IMR-90 (cell line): ENCODE measurements at regions not wholly inside any gene's neighbourhood (a gene's known extent, or its start where the extent isn't known, plus 50 kb on each side); places are given as distances from the start of the nearest gene placed in this dataset.

Experiments
- ATAC-seq: fragments of 200-7000 bp; cut with Tn5 transposase; 2 replicates; pipeline ENCODE4 v1.9.1; 2020; ENCODE audit warnings: low read depth, mild to moderate bottlenecking, moderate library complexity
- BruUV-seq: library from RNA; stranded (reverse); fragments of 400-500 nt; replicated peaks from 2 replicates; lab custom pipeline; 2021; lab: Mats Ljungman, UMichigan
- CTCF ChIA-PET: fragments of 300-600 bp; formaldehyde crosslinking; extraction: SDS; loops from one replicate; lab custom pipeline; 2021; ENCODE audit warnings: antibody characterized with exemption; lab: Yijun Ruan, JAX
- POLR2A ChIA-PET: fragments of 300-600 bp; sonication (Branson Sonifier 250); formaldehyde crosslinking; loops from one replicate; lab custom pipeline; 2022; ENCODE audit warnings: antibody characterized with exemption; ENCODE audit not compliant: unreplicated experiment; lab: Charles Lee
- DNase-seq: peaks from one replicate; pipeline ENCODE4 v3.0.0; 2013
- H2AFZ ChIP-seq: replicated peaks from 2 replicates; pipeline ENCODE3; 2013; ENCODE audit warnings: low read length, mild to moderate bottlenecking; ENCODE audit not compliant: poor library complexity
- H2AK5ac ChIP-seq: 2 replicates; pipeline ENCODE4 v1.6.1; 2013; ENCODE audit warnings: low read depth, low read length, inconsistent platforms
- H2AK9ac ChIP-seq: replicated peaks from 2 replicates; pipeline ENCODE3; 2013; ENCODE audit warnings: mild to moderate bottlenecking, low read depth, low read length, moderate library complexity; ENCODE audit not compliant: poor library complexity
- H2BK120ac ChIP-seq: 2 replicates; pipeline ENCODE4 v1.6.1; 2013; ENCODE audit warnings: low read depth, low read length, inconsistent platforms
- H2BK15ac ChIP-seq: 3 replicates; pipeline ENCODE4 v1.6.1; 2013; ENCODE audit warnings: low read depth, low read length, inconsistent platforms
- H2BK20ac ChIP-seq: 2 replicates; pipeline ENCODE4 v1.6.1; 2013; ENCODE audit warnings: low read depth, mild to moderate bottlenecking, inconsistent platforms, low read length, moderate library complexity
- H2BK5ac ChIP-seq: 2 replicates; pipeline ENCODE4 v1.6.1; 2013; ENCODE audit warnings: mild to moderate bottlenecking, low read depth, low read length, inconsistent platforms; ENCODE audit not compliant: poor library complexity, severe bottlenecking
- H3K14ac ChIP-seq: replicated peaks from 2 replicates; pipeline ENCODE4 v1.6.1; 2013; ENCODE audit warnings: low read depth, low read length, inconsistent platforms
- H3K18ac ChIP-seq: 2 replicates; pipeline ENCODE4 v1.6.1; 2013; ENCODE audit warnings: low read depth, low read length, control low read depth
- H3K23ac ChIP-seq: 2 replicates; pipeline ENCODE4 v1.6.1; 2013; ENCODE audit warnings: low read depth, low read length, inconsistent platforms
- H3K27ac ChIP-seq: 2 replicates; pipeline ENCODE4 v1.5.1; 2013; ENCODE audit warnings: mild to moderate bottlenecking, control low read depth, low read length; ENCODE audit not compliant: insufficient read depth
- H3K27me3 ChIP-seq: 2 replicates; pipeline ENCODE4 v1.6.1; 2013; ENCODE audit warnings: low read length; ENCODE audit not compliant: control insufficient read depth, insufficient read depth
- H3K36me3 ChIP-seq: 2 replicates; pipeline ENCODE4 v1.6.1; 2013; ENCODE audit warnings: low read length, mixed read lengths; ENCODE audit not compliant: control insufficient read depth, insufficient read depth
- H3K4ac ChIP-seq: 2 replicates; pipeline ENCODE4 v1.6.1; 2013; ENCODE audit warnings: low read depth, low read length, inconsistent platforms
- H3K4me1 ChIP-seq: 2 replicates; pipeline ENCODE4 v1.6.1; 2013; ENCODE audit warnings: low read length, mixed read lengths; ENCODE audit not compliant: control insufficient read depth, insufficient read depth
- H3K4me2 ChIP-seq: 2 replicates; pipeline ENCODE4 v1.6.1; 2013; ENCODE audit warnings: low read depth, mild to moderate bottlenecking, control low read depth, low read length, moderate library complexity
- H3K4me3 ChIP-seq: 2 replicates; pipeline ENCODE4 v1.5.1; 2013; ENCODE audit warnings: low read depth, mild to moderate bottlenecking, control low read depth, low read length, moderate library complexity; ENCODE audit not compliant: insufficient read depth
- H3K56ac ChIP-seq: 2 replicates; pipeline ENCODE4 v1.6.1; 2013; ENCODE audit warnings: low read length, inconsistent platforms; ENCODE audit not compliant: insufficient read depth; ENCODE audit errors: extremely low read depth
- H3K79me1 ChIP-seq, 2 experiments: 2 replicates each; pipeline ENCODE4 v1.6.1; 2013; ENCODE audit warnings: low read length in 2 of 2, inconsistent platforms in 1 of 2, low read depth in 1 of 2
- H3K9ac ChIP-seq: 2 replicates; pipeline ENCODE4 v1.6.1; 2013; ENCODE audit warnings: low read depth, low read length, control low read depth
- H3K9me1 ChIP-seq: 2 replicates; pipeline ENCODE4 v1.6.1; 2013; ENCODE audit warnings: low read length, inconsistent platforms; ENCODE audit not compliant: insufficient read depth
- H3K9me3 ChIP-seq: 2 replicates; pipeline ENCODE4 v1.6.1; 2013; ENCODE audit warnings: low read length; ENCODE audit not compliant: control insufficient read depth, insufficient read depth
- H4K20me1 ChIP-seq: 2 replicates; pipeline ENCODE4 v1.6.1; 2013; ENCODE audit warnings: low read length, inconsistent platforms; ENCODE audit not compliant: insufficient read depth
- H4K5ac ChIP-seq: 2 replicates; pipeline ENCODE4 v1.6.1; 2013; ENCODE audit warnings: mild to moderate bottlenecking, low read depth, low read length, control low read depth
- H4K8ac ChIP-seq, 2 experiments: 2 replicates each; pipeline ENCODE4 v1.6.1; 2013; ENCODE audit warnings: low read depth in 2 of 2, low read length in 2 of 2, control low read depth in 1 of 2, inconsistent platforms in 1 of 2
- H4K91ac ChIP-seq: 2 replicates; pipeline ENCODE4 v1.6.1; 2013; ENCODE audit warnings: low read depth, low read length, inconsistent platforms; ENCODE audit not compliant: insufficient read depth
- BHLHE40 ChIP-seq: fragments of 150-350 bp; IDR thresholded peaks from 2 replicates; pipeline ENCODE4 v1.6.1; 2016; ENCODE audit warnings: mild to moderate bottlenecking, low read depth, low read length
- CEBPB ChIP-seq: IDR thresholded peaks from 2 replicates; pipeline ENCODE4 v1.6.1; 2012; ENCODE audit warnings: low read depth, low read length, improper control_type of control experiment
- CHD1 ChIP-seq: IDR thresholded peaks from 2 replicates; pipeline ENCODE4 v1.6.1; 2012; ENCODE audit warnings: low read depth, low read length, improper control_type of control experiment
- CTCF ChIP-seq: conservative IDR thresholded peaks from 2 replicates; pipeline ENCODE4 v1.5.1; 2012; ENCODE audit warnings: mild to moderate bottlenecking, low read depth, low read length, improper control_type of control experiment
- ELK1 ChIP-seq: fragments of 150-350 bp; IDR thresholded peaks from 2 replicates; pipeline ENCODE4 v1.6.1; 2016; ENCODE audit warnings: low read depth, mild to moderate bottlenecking, low read length, moderate library complexity, borderline replicate concordance
- FOS ChIP-seq: fragments of 150-350 bp; IDR thresholded peaks from 2 replicates; pipeline ENCODE4 v1.6.1; 2016; ENCODE audit warnings: low read depth, low read length
- MAFK ChIP-seq: IDR thresholded peaks from 2 replicates; pipeline ENCODE4 v1.6.1; 2012; ENCODE audit warnings: low read depth, low read length, improper control_type of control experiment
- MAZ ChIP-seq: IDR thresholded peaks from 2 replicates; pipeline ENCODE4 v1.6.1; 2012; ENCODE audit warnings: low read depth, mild to moderate bottlenecking, low read length, improper control_type of control experiment, moderate library complexity, borderline replicate concordance
- MXI1 ChIP-seq: IDR thresholded peaks from 2 replicates; pipeline ENCODE4 v1.6.1; 2012; ENCODE audit warnings: low read depth, mild to moderate bottlenecking, low read length, moderate library complexity, borderline replicate concordance
- NFE2L2 ChIP-seq: fragments of 150-350 bp; IDR thresholded peaks from 2 replicates; pipeline ENCODE4 v1.6.1; 2016; ENCODE audit warnings: low read depth, mild to moderate bottlenecking, low read length
- POLR2A ChIP-seq: IDR thresholded peaks from 2 replicates; pipeline ENCODE4 v1.6.1; 2012; ENCODE audit warnings: mild to moderate bottlenecking, low read depth, low read length
- RAD21 ChIP-seq: IDR thresholded peaks from 2 replicates; pipeline ENCODE4 v1.6.1; 2012; ENCODE audit warnings: low read length, improper control_type of control experiment
- RCOR1 ChIP-seq: IDR thresholded peaks from 2 replicates; pipeline ENCODE4 v1.6.1; 2012; ENCODE audit warnings: mild to moderate bottlenecking, low read length, improper control_type of control experiment; ENCODE audit not compliant: insufficient replicate concordance
- RFX5 ChIP-seq: IDR thresholded peaks from 2 replicates; pipeline ENCODE4 v1.8.0; 2012; ENCODE audit warnings: low read depth, mild to moderate bottlenecking, low read length, moderate library complexity
- SMC3 ChIP-seq: fragments of 150-350 bp; IDR thresholded peaks from 2 replicates; pipeline ENCODE4 v1.6.1; 2016; ENCODE audit warnings: low read depth, mild to moderate bottlenecking, antibody characterized with exemption, low read length, moderate library complexity
- USF2 ChIP-seq: fragments of 150-350 bp; IDR thresholded peaks from 2 replicates; pipeline ENCODE4 v1.6.1; 2017; ENCODE audit warnings: mild to moderate bottlenecking, antibody characterized with exemption, low read length, low read depth
- WGBS, 2 experiments: methylation state at CpG; one replicate each; pipeline versions ENCODE4 v1.1.5 to v1.1.7; 2013; ENCODE audit warnings: missing lambda C conversion rate in 2 of 2; ENCODE audit not compliant: insufficient read length in 1 of 2; ENCODE audit errors: extremely low coverage in 2 of 2; 5-methylcytosine and 5-hydroxymethylcytosine counted together
- dilution Hi-C: fragments of 300-500 bp; cut with HindIII; formaldehyde crosslinking; loops from one replicate; pipeline ENCODE4 v1.14.3; 2018; ENCODE audit warnings: low sequenced_read_pairs; ENCODE audit not compliant: unreplicated experiment
- in situ Hi-C: fragments of 300-500 bp; cut with MboI; formaldehyde crosslinking; loops from 3 replicates; pipeline ENCODE4 v1.14.3; 2019; ENCODE audit warnings: low sequenced_read_pairs, inconsistent platforms, mixed read lengths
- intact Hi-C: fragments of 100-400 bp; cut with micrococcal nuclease; formaldehyde crosslinking; loops from 2 replicates; pipeline ENCODE4 v1.10.0; 2022

- Histone ChIP-seq H2BK120ac (no peak overlapping the region), H4K91ac (no peak overlapping the region), H2BK20ac (no peak overlapping the region), H3K4me1 (no peaks in the 10 kb centered on the region), H3K9ac (no peak overlapping the region), H4K5ac (no peak overlapping the region), H2BK5ac (no peak overlapping the region), H3K79me1 (no peaks in the 10 kb centered on the region), H3K14ac (no peak overlapping the region), H2AK5ac (no peak overlapping the region), H3K9me1 (no peaks in the 10 kb centered on the region), H2AFZ (no peak overlapping the region), H4K20me1 (no peaks in the 10 kb centered on the region), H3K9me3 (no peaks in the 10 kb centered on the region), H3K27me3 (no peaks in the 10 kb centered on the region; the same call in 1 of the 2 replicates), H3K23ac (no peak overlapping the region), H2AK9ac (no peak overlapping the region), H2BK15ac (no peak overlapping the region), H3K4ac (no peak overlapping the region), H4K8ac (no peak overlapping the region), H3K56ac (no peak overlapping the region), H3K27ac (no peak overlapping the region), H3K18ac (no peak overlapping the region), H3K36me3 (no peaks in the 10 kb centered on the region), H3K4me3 (no peak overlapping the region), H3K4me2 (no peak overlapping the region)
- CTCF ChIA-PET, result no interaction called here
- no TSS peak for BruUV-seq
- dilution Hi-C loops (no loop called here), intact Hi-C loops (no loop called here), in situ Hi-C loops (no loop called here)
- POLR2A ChIA-PET, result no interaction called here
- ATAC-seq, result no peak
- DNase-seq, result no peak
- 40% methylated on average over 1 of the region's 2 CpGs; no CpG with 5 or more reads in 1 of the 2 experiments for WGBS, 2 experiments
- TF ChIP-seq RCOR1 (no peak), BHLHE40 (no peak), MAZ (no peak), POLR2A (no peak), CTCF (no peak), SMC3 (no peak), MXI1 (no peak), CEBPB (no peak), ELK1 (no peak), USF2 (no peak), CHD1 (no peak), MAFK (no peak), RFX5 (no peak), FOS (no peak), NFE2L2 (no peak), RAD21 (no peak)
Observed at GRCh38 chr10:90245623-90246022, 544.2 kb downstream of the KIF20B start.
